ENCODE measurements at regions not wholly inside any gene's neighbourhood (a gene's known extent, or its start where the extent isn't known, plus 50 kb on each side); places are given as distances from the start of the nearest gene placed in this dataset.

DNA sequence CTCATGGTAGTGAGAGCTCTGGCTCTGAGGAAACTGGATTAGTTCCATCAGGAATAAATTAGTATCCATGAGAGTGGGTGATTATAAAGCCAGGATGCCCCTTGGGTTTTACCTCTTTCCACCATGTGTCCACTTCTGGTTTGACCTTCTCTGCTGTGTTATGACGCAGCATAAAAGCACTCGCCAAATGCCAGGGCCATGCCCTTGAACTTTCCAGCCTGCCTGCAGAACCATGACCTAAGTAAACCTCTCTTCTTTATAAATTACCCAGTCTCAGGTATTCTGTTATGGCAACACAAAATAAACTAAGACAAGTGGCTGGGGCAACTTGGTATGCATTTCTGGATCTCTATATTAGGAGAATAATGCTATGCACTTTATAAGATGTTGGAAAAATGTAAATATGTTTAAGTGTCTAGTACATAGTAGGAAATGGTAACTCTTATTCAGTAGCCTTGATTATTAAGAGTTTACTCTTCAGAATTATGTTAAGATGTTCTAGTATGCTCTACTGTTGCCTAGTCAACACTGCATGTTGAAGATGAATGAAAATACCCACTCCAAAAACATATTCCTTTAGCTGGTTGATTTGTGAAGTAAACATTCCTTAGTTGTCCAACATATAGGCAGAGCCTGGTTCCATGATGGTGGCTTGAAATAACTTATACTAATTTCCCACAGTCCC is 455.6 kb upstream of the TMPO start:
- Histone ChIP-seq H3K9me3 (ENCODE audit: low read length) (no peaks in the 10 kb centered on the region), H2AFZ (ENCODE audit: low read depth, low read length) (no peak overlapping the region), H3K9ac (ENCODE audit: low read length) (no peak overlapping the region), H3K79me2 (replicated peaks; ENCODE audit: insufficient read depth, low read length) (no peaks in the 10 kb centered on the region), H3K9me2 (ENCODE audit: insufficient read depth, low read length) (no peaks in the 10 kb centered on the region), H3K27ac (ENCODE audit: low read length) (no peak overlapping the region), H3F3A (ENCODE audit: insufficient read depth, low read length, poor library complexity, severe bottlenecking) (peaks cover 7% of the 10 kb centered on the region), H3K27me3 (ENCODE audit: insufficient read depth, low read depth, low read length) (no peaks in the 10 kb centered on the region), H4K20me1 (ENCODE audit: insufficient read depth) (no peaks in the 10 kb centered on the region), H3K36me3 (ENCODE audit: insufficient read depth, low read length) (no peaks in the 10 kb centered on the region), H3K4me2 (ENCODE audit: low read length) (no peak overlapping the region), H3K4me3 (ENCODE audit: low read length) (no peak overlapping the region)
- no peak for TF ChIP-seq TAF1 (IDR thresholded peaks at IDR 0.05; ENCODE audit: low read depth)
- no peak for TF ChIP-seq EZH2 (IDR thresholded peaks at IDR 0.05; ENCODE audit: borderline replicate concordance, insufficient read depth, low read length, poor library complexity, severe bottlenecking)
- TF ChIP-seq SMC3 (conservative IDR thresholded peaks at IDR 0.05; ENCODE audit: poor library complexity), result no peak
- no peak for TF ChIP-seq EP300 (conservative IDR thresholded peaks at IDR 0.05; ENCODE audit: poor library complexity, severe bottlenecking)
- TF ChIP-seq, protein P1, sequence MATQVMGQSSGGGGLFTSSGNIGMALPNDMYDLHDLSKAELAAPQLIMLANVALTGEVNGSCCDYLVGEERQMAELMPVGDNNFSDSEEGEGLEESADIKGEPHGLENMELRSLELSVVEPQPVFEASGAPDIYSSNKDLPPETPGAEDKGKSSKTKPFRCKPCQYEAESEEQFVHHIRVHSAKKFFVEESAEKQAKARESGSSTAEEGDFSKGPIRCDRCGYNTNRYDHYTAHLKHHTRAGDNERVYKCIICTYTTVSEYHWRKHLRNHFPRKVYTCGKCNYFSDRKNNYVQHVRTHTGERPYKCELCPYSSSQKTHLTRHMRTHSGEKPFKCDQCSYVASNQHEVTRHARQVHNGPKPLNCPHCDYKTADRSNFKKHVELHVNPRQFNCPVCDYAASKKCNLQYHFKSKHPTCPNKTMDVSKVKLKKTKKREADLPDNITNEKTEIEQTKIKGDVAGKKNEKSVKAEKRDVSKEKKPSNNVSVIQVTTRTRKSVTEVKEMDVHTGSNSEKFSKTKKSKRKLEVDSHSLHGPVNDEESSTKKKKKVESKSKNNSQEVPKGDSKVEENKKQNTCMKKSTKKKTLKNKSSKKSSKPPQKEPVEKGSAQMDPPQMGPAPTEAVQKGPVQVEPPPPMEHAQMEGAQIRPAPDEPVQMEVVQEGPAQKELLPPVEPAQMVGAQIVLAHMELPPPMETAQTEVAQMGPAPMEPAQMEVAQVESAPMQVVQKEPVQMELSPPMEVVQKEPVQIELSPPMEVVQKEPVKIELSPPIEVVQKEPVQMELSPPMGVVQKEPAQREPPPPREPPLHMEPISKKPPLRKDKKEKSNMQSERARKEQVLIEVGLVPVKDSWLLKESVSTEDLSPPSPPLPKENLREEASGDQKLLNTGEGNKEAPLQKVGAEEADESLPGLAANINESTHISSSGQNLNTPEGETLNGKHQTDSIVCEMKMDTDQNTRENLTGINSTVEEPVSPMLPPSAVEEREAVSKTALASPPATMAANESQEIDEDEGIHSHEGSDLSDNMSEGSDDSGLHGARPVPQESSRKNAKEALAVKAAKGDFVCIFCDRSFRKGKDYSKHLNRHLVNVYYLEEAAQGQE (IDR thresholded peaks at IDR 0.05; ENCODE audit: borderline replicate concordance), result no peak

DNA sequence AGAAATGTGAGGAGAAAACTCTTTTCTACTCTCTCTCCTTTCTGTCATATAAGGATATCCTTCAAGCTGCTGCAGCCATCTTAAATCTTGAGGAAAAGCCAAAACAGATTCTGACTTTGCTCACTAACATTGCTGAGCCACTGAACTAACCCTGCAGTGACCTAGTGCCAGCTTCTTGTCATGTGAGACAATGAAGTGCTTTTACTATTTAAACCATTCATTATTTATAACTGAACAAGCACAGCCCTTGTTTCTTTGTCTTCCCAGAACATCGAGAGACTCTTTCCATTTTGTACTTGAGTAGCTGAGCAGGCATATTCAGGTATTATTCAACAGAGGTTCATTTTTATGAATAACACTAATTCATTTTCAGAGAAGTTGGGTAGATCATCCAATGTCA is 455.0 kb upstream of the TMPO start:
- no peak overlapping the region for H3K27ac ChIP-seq (ENCODE audit: low read length)
- H3K9ac ChIP-seq (ENCODE audit: low read length), result no peak overlapping the region
- H3K79me2 ChIP-seq (replicated peaks; ENCODE audit: insufficient read depth, low read length), result no peaks in the 10 kb centered on the region
- no peaks in the 10 kb centered on the region for H3K27me3 ChIP-seq (ENCODE audit: insufficient read depth, low read depth, low read length)
- H2AFZ ChIP-seq (ENCODE audit: low read depth, low read length), result no peak overlapping the region
- no peaks in the 10 kb centered on the region for H4K20me1 ChIP-seq (ENCODE audit: insufficient read depth)
- TF ChIP-seq RAD21 (conservative IDR thresholded peaks at IDR 0.05), result no peak
- TF ChIP-seq MXI1 (conservative IDR thresholded peaks at IDR 0.05; ENCODE audit: poor library complexity, severe bottlenecking), result no peak
- no peak for TF ChIP-seq POLR2AphosphoS5 (IDR thresholded peaks at IDR 0.05)
- peaks cover 7% of the 10 kb centered on the region for H3F3A ChIP-seq (ENCODE audit: insufficient read depth, low read length, poor library complexity, severe bottlenecking)
- H3K4me2 ChIP-seq (ENCODE audit: low read length), result no peak overlapping the region
- H3K4me3 ChIP-seq (ENCODE audit: low read length), result no peak overlapping the region
- H3K9me3 ChIP-seq (ENCODE audit: low read length), result no peaks in the 10 kb centered on the region
- H3K9me2 ChIP-seq (ENCODE audit: insufficient read depth, low read length), result no peaks in the 10 kb centered on the region
- no peaks in the 10 kb centered on the region for H3K36me3 ChIP-seq (ENCODE audit: insufficient read depth, low read length)

DNA sequence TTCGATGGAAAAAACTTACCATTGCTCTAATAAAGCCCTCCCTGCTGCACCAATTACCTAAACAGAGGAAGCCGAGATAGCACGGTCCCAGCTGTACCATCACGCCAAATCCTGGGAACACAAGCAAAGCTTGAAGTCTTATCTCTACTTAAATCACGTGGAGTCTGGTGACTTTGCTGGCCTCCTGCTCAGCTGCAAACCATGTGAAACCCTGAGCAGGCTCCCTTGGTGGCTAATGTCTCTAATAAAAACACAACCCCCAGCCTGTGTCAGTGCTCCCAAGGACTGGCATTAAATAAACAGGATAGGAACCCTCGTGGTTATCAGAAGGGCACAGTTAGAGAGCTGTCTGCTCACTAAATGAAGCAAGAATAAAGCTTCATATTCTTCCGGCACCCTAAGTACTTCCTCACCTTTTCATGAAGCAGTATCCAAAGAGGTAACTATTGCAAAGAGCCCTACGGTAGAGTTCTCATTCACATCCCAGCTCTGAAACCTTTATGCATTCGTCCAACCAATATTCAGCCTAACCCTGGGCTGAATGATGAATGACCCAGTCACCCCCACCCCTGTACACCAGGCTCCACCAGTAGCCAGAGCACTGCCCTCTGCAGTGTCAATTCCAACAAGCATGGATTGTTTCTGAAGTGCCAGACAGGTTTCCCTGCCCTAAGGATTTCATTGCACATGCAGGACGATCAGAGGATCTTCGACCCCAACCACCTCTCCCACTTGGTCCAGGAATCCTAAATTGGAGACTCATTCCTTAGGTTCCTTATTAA is 452.7 kb upstream of the TMPO start:
- H3K9me2 ChIP-seq (ENCODE audit: insufficient read depth, low read length), result no peaks in the 10 kb centered on the region
- no peaks in the 10 kb centered on the region for H3K9me3 ChIP-seq (ENCODE audit: low read length)
- H3K36me3 ChIP-seq (ENCODE audit: insufficient read depth, low read length), result no peaks in the 10 kb centered on the region
- H4K20me1 ChIP-seq (ENCODE audit: insufficient read depth), result no peaks in the 10 kb centered on the region
- H3K79me2 ChIP-seq (replicated peaks; ENCODE audit: insufficient read depth, low read length), result no peaks in the 10 kb centered on the region
- no peak overlapping the region for H3K4me3 ChIP-seq (ENCODE audit: low read length)
- H3F3A ChIP-seq (ENCODE audit: insufficient read depth, low read length, poor library complexity, severe bottlenecking), result peaks cover 7% of the 10 kb centered on the region
- TF ChIP-seq POLR2AphosphoS5 (IDR thresholded peaks at IDR 0.05) (no peak), TAF1 (IDR thresholded peaks at IDR 0.05; ENCODE audit: low read depth) (no peak), SMC3 (conservative IDR thresholded peaks at IDR 0.05; ENCODE audit: poor library complexity) (no peak), MXI1 (conservative IDR thresholded peaks at IDR 0.05; ENCODE audit: poor library complexity, severe bottlenecking) (no peak), RAD21 (conservative IDR thresholded peaks at IDR 0.05) (no peak), EP300 (conservative IDR thresholded peaks at IDR 0.05; ENCODE audit: poor library complexity, severe bottlenecking) (no peak), EZH2 (IDR thresholded peaks at IDR 0.05; ENCODE audit: borderline replicate concordance, insufficient read depth, low read length, poor library complexity, severe bottlenecking) (no peak)
- TF ChIP-seq, protein P2, sequence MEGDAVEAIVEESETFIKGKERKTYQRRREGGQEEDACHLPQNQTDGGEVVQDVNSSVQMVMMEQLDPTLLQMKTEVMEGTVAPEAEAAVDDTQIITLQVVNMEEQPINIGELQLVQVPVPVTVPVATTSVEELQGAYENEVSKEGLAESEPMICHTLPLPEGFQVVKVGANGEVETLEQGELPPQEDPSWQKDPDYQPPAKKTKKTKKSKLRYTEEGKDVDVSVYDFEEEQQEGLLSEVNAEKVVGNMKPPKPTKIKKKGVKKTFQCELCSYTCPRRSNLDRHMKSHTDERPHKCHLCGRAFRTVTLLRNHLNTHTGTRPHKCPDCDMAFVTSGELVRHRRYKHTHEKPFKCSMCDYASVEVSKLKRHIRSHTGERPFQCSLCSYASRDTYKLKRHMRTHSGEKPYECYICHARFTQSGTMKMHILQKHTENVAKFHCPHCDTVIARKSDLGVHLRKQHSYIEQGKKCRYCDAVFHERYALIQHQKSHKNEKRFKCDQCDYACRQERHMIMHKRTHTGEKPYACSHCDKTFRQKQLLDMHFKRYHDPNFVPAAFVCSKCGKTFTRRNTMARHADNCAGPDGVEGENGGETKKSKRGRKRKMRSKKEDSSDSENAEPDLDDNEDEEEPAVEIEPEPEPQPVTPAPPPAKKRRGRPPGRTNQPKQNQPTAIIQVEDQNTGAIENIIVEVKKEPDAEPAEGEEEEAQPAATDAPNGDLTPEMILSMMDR (IDR thresholded peaks at IDR 0.05; ENCODE audit: poor library complexity, severe bottlenecking), result no peak
- TF ChIP-seq, protein P1 (IDR thresholded peaks at IDR 0.05; ENCODE audit: borderline replicate concordance), result no peak
- H3K9ac ChIP-seq (ENCODE audit: low read length), result no peak overlapping the region
- H3K4me2 ChIP-seq (ENCODE audit: low read length), result no peak overlapping the region
- H2AFZ ChIP-seq (ENCODE audit: low read depth, low read length), result no peak overlapping the region
- no peaks in the 10 kb centered on the region for H3K27me3 ChIP-seq (ENCODE audit: insufficient read depth, low read depth, low read length)
- no peak overlapping the region for H3K27ac ChIP-seq (ENCODE audit: low read length)

All from neural cell (in vitro differentiated cells).